GM12875 (cell line): ENCODE measurements at regions not wholly inside any gene's neighbourhood (a gene's known extent, or its start where the extent isn't known, plus 50 kb on each side); places are given as distances from the start of the nearest gene placed in this dataset.

Source experiments
- H3K4me3 ChIP-seq: one replicate; pipeline ENCODE4 v1.5.1; 2011; ENCODE audit warnings: low read depth, low read length, control low read depth
- TF ChIP-seq, protein P1 (sequence below): IDR thresholded peaks from 2 replicates; pipeline ENCODE4 v1.5.1; 2011; ENCODE audit warnings: low read depth, mild to moderate bottlenecking, control low read depth, inconsistent platforms, low read length, moderate library complexity, borderline replicate concordance; ENCODE audit not compliant: insufficient read depth

DNA sequence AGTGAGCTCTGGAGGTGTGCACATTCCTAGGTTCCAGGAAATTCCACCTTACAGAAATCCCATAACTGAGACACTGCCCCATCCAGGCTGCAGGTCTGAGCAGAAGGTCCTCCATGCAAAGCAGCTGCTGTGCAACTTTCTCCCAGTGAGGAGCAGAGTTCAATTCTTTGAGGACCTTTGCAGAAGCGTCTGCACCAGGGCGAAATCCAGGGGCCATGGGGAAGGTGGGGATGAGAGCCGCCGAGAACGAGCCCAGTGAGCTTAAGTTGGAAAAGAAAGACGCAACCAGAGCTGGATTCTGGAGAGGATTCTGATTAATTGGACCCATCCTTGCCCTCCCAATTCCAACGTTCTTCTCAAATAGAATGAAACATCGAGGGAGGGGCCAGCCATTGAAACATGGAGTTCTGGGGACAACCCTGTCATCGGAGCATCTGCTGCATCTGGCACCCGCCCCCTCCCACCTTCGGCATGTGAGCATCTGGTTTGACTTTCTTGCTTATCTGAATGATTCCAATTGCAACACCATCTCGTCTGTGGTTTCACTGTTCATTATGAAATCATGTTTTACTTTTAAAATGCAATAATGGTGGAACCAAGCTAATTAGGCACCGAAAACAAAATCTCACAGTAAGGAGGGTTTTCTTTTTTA is 190.6 kb upstream of the FOXF1 start:
- TF ChIP-seq, protein P1, sequence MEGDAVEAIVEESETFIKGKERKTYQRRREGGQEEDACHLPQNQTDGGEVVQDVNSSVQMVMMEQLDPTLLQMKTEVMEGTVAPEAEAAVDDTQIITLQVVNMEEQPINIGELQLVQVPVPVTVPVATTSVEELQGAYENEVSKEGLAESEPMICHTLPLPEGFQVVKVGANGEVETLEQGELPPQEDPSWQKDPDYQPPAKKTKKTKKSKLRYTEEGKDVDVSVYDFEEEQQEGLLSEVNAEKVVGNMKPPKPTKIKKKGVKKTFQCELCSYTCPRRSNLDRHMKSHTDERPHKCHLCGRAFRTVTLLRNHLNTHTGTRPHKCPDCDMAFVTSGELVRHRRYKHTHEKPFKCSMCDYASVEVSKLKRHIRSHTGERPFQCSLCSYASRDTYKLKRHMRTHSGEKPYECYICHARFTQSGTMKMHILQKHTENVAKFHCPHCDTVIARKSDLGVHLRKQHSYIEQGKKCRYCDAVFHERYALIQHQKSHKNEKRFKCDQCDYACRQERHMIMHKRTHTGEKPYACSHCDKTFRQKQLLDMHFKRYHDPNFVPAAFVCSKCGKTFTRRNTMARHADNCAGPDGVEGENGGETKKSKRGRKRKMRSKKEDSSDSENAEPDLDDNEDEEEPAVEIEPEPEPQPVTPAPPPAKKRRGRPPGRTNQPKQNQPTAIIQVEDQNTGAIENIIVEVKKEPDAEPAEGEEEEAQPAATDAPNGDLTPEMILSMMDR: no peak
- no peak overlapping the region for H3K4me3 ChIP-seq

- TF ChIP-seq, protein P1: no peak
- H3K4me3 ChIP-seq: no peak overlapping the region
Observed at GRCh38 chr16:86320237-86320595, 190.1 kb upstream of the FOXF1 start.

GRCh38 chr16:86321491-86321890 is 188.8 kb upstream of the FOXF1 start:
- TF ChIP-seq, protein P1: no peak

DNA sequence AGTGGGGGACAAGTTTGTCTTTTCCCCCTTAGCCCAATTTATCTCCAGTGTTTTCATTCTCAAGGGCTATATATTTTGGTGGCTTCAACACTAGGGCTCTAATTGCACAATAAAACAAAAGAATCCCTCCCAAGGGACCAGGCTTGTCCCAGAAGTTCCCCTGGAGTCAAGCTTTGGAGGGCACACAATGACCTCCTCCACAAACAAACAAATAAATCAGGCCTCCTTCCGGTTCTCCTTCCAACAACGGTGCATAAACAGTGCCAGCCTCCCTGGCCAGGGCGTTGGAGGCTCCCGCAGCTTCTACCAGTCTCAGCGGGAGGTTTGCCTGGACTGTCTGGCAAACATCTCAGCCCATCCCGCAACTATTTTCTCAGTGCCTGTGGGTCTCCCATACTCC is 188.0 kb upstream of the FOXF1 start:
- no peak overlapping the region for H3K4me3 ChIP-seq
- TF ChIP-seq, protein P1: no peak

More at GRCh38 chr16:86321491-86321890, 188.8 kb upstream of the FOXF1 start:
- no peak overlapping the region for H3K4me3 ChIP-seq

DNA sequence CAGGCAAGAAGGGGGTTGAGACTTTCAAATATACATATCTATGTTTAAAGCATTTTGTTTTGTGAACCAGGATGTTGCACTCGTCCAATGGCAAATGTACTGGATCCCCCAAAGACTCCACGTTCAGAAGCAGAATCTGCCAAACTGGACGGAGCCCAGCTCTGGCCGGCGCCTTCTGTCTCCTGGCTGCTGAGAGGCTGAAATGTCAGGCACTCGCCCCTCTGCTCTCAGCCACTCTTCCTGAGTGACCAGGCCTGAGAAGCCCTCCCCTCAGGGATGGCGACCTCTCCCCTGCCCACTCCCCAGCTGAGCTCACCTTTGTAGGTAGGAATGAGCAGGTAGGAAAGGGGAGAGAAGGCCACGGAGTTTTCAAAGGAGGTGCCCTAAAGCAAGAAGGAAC is 187.5 kb upstream of the FOXF1 start:
- H3K4me3 ChIP-seq: no peak overlapping the region
- TF ChIP-seq, protein P1: no peak

- TF ChIP-seq, protein P1: no peak
Observed at GRCh38 chr16:86324320-86324719, 186.0 kb upstream of the FOXF1 start.

GRCh38 chr16:86325360-86325759 is 185.0 kb upstream of the FOXF1 start:
- no peak overlapping the region for H3K4me3 ChIP-seq
- TF ChIP-seq, protein P1: no peak

More at GRCh38 chr16:86324320-86324719, 186.0 kb upstream of the FOXF1 start:
- H3K4me3 ChIP-seq: no peak overlapping the region
